Ishikawa (cell line): ENCODE measurements at regions not wholly inside any gene's neighbourhood (a gene's known extent, or its start where the extent isn't known, plus 50 kb on each side); places are given as distances from the start of the nearest gene placed in this dataset.

Experiments
- CEBPB ChIP-seq: IDR thresholded peaks from 2 replicates; pipeline ENCODE4 v1.6.1; 2012
- CREB1 ChIP-seq: IDR thresholded peaks from 2 replicates; pipeline ENCODE4 v1.6.1; 2012; ENCODE audit warnings: low read depth
- EGR1 ChIP-seq: IDR thresholded peaks from 2 replicates; pipeline ENCODE4 v1.6.1; 2012
- EP300 ChIP-seq: IDR thresholded peaks from 2 replicates; pipeline ENCODE4 v1.6.1; 2012; ENCODE audit warnings: borderline replicate concordance
- FOXM1 ChIP-seq: IDR thresholded peaks from 2 replicates; pipeline ENCODE4 v1.6.1; 2012; ENCODE audit warnings: low read depth, borderline replicate concordance
- MAX ChIP-seq: IDR thresholded peaks from 2 replicates; pipeline ENCODE4 v1.6.1; 2012
- NFIC ChIP-seq: IDR thresholded peaks from 2 replicates; pipeline ENCODE4 v1.6.1; 2012
- RAD21 ChIP-seq: IDR thresholded peaks from 2 replicates; pipeline ENCODE4 v1.6.1; 2012; ENCODE audit warnings: low read depth
- REST ChIP-seq: IDR thresholded peaks from 2 replicates; pipeline ENCODE4 v1.6.1; 2012; ENCODE audit warnings: low read depth, mild to moderate bottlenecking
- TAF1 ChIP-seq: IDR thresholded peaks from 2 replicates; pipeline ENCODE4 v1.6.1; 2012; ENCODE audit warnings: low read depth, mild to moderate bottlenecking
- TCF12 ChIP-seq: IDR thresholded peaks from 2 replicates; pipeline ENCODE4 v1.6.1; 2012; ENCODE audit warnings: low read depth
- TEAD4 ChIP-seq: IDR thresholded peaks from 2 replicates; pipeline ENCODE4 v1.6.1; 2012
- YY1 ChIP-seq: IDR thresholded peaks from 2 replicates; pipeline ENCODE4 v1.6.1; 2012; ENCODE audit warnings: low read depth
- ZBTB7A ChIP-seq: IDR thresholded peaks from 2 replicates; pipeline ENCODE4 v1.6.1; 2012; ENCODE audit warnings: low read depth
- TF ChIP-seq, protein P1 (sequence below): IDR thresholded peaks from 2 replicates; pipeline ENCODE4 v1.6.1; 2012

GRCh38 chr9:118896324-118897000 lies 472.8 kb downstream of the BRINP1 start:
- TF ChIP-seq CEBPB (no peak), NFIC (peak; percentile 21; the same call in 1 of the 2 replicates)
- TF ChIP-seq, protein P1, sequence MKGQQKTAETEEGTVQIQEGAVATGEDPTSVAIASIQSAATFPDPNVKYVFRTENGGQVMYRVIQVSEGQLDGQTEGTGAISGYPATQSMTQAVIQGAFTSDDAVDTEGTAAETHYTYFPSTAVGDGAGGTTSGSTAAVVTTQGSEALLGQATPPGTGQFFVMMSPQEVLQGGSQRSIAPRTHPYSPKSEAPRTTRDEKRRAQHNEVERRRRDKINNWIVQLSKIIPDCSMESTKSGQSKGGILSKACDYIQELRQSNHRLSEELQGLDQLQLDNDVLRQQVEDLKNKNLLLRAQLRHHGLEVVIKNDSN, result no peak

- no peak for TF ChIP-seq YY1
- TF ChIP-seq CREB1, result no peak
- TF ChIP-seq TAF1, result no peak
- peak; percentile 77 for TF ChIP-seq REST
- no peak for TF ChIP-seq EP300
- no peak for TF ChIP-seq NFIC
Observed at GRCh38 chr9:118918180-118918579, 451.1 kb downstream of the BRINP1 start.

DNA sequence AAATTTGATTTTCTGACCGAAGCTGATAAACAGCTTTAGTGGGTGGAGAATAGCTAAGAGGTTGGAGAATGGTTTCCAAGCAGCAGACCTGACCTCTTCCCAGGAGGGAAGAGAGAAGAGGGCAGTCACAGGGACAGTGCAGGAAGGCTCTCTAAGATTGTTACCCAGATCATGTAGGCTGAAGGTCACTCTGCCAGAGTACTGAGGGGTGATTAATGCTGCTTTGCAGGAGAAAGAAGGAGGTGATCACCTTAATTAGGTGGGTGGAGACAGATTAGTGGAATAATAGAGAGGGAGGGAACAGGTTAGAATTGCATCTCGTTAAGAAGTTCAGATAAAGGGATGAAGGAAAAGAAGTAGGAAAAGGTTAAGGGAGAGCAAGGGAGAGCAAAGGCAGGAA lies 440.5 kb downstream of the BRINP1 start:
- TF ChIP-seq EP300 (no peak), EGR1 (no peak), NFIC (no peak)

GRCh38 chr9:118929287-118929686 lies 439.9 kb downstream of the BRINP1 start:
- TF ChIP-seq NFIC, result no peak
- TF ChIP-seq TAF1, result no peak
- no peak for TF ChIP-seq TCF12
- TF ChIP-seq RAD21, result no peak
- TF ChIP-seq FOXM1, result no peak
- no peak for TF ChIP-seq EGR1
- no peak for TF ChIP-seq EP300
- TF ChIP-seq, protein P1, result no peak
- TF ChIP-seq REST, result no peak
- TF ChIP-seq TEAD4, result no peak
- TF ChIP-seq YY1, result no peak
- no peak for TF ChIP-seq MAX
- TF ChIP-seq CEBPB, result no peak

DNA sequence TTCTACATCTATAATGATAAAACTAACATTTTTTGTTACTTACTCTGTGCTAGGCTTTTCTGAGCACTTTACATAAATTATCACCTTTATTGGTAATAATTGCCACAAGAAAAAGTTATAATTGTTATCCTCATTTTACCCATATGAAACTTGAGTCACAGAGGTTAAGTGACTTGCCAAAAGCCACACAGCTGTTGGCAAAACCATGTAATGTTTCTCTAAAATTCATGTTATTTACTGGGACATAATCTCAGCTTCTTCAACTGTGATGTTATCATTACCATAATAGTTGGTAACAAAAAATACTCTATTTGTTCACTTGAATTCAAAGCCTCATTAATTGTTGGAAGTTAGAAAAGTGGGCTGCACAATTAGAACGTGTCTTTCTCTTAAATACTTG lies 437.3 kb downstream of the BRINP1 start:
- TF ChIP-seq, protein P1, result no peak
- TF ChIP-seq EGR1 (no peak), RAD21 (no peak), REST (no peak), MAX (no peak), CREB1 (no peak), ZBTB7A (no peak), CEBPB (no peak), EP300 (no peak), TEAD4 (no peak), TAF1 (no peak)
